Activated naive CD4-positive, alpha-beta T cell treated with anti-CD3 and anti-CD28 coated beads, Interleukin-2, amount 10 ng/mL, durations not matched to agents 7 days and 5 days (primary cell): ENCODE measurements at regions not wholly inside any gene's neighbourhood (a gene's known extent, or its start where the extent isn't known, plus 50 kb on each side); places are given as distances from the start of the nearest gene placed in this dataset.

Experiments used
- CTCF ChIA-PET: fragments of 350-600 bp; sonication (Branson Sonifier 250); formaldehyde crosslinking; loops from one replicate; lab custom pipeline; 2021; ENCODE audit warnings: antibody characterized with exemption; lab: Charles Lee
- DNase-seq: peaks from one replicate; pipeline ENCODE4 v3.0.0-alpha.2; 2020
- H3K27ac Mint-ChIP-seq: one replicate; pipeline ENCODE4 v1.8.0; 2021; ENCODE audit warnings: mild to moderate bottlenecking, moderate library complexity, mixed read lengths
- H3K27me3 Mint-ChIP-seq: one replicate; pipeline ENCODE4 v1.8.0; 2021; ENCODE audit warnings: mild to moderate bottlenecking, mixed read lengths
- H3K36me3 Mint-ChIP-seq: one replicate; pipeline ENCODE4 v1.8.0; 2021; ENCODE audit warnings: mixed read lengths
- H3K4me1 Mint-ChIP-seq: one replicate; pipeline ENCODE4 v1.8.0; 2021; ENCODE audit warnings: mixed read lengths
- H3K4me3 Mint-ChIP-seq: one replicate; pipeline ENCODE4 v1.8.0; 2021; ENCODE audit warnings: mild to moderate bottlenecking, moderate library complexity, mixed read lengths
- H3K9me3 Mint-ChIP-seq: one replicate; pipeline ENCODE4 v1.8.0; 2021; ENCODE audit warnings: mixed read lengths

DNA sequence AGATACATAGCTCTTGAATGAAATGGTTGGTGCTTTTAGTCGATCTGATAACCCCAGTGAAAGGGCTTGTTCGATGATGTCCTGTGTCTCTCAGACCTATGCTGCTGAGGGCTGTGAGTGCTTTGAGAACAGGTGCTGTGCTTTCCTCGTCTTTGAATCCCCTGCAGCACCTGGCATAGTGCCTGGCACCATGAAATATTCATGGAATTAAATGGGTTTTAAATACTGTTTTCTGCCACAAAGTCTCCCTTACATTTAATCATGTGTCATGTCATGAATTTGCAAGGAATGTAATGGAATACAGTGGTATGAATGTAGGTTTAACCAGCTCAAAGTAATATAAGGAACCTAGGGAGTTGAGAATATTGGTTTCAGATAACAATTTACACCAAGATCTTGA lies 220.5 kb upstream of the PRICKLE1 start:
- H3K36me3 Mint-ChIP-seq = no peaks in the 10 kb centered on the region
- no peaks in the 10 kb centered on the region for H3K27me3 Mint-ChIP-seq
- no peaks in the 10 kb centered on the region for H3K4me1 Mint-ChIP-seq
- H3K27ac Mint-ChIP-seq = no peak overlapping the region
- H3K9me3 Mint-ChIP-seq = no peaks in the 10 kb centered on the region
- CTCF ChIA-PET = no interaction called here
- DNase-seq = no peak
- no peak overlapping the region for H3K4me3 Mint-ChIP-seq

DNA sequence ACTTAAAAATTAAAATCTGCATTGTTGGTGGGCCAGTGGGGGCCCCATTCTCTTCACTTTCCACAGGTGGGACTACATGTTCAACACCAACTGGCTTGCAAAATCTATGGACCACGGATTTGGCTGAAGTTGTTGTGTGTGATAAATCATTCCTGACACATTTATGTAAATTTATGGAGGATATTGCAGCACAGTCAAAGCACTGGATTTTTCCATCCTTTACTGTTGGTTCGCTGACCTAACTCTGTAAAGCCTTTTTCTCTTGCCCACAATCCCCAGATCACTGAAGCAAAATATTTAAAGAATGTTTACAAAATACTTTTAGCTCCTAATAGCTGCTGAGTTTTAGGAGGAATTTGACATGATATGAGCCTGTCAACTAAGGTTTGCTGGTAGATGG lies 219.7 kb upstream of the PRICKLE1 start:
- H3K36me3 Mint-ChIP-seq = no peaks in the 10 kb centered on the region
- no peak for DNase-seq
- H3K27me3 Mint-ChIP-seq = no peaks in the 10 kb centered on the region
- CTCF ChIA-PET = no interaction called here
- no peak overlapping the region for H3K27ac Mint-ChIP-seq
- H3K9me3 Mint-ChIP-seq = no peaks in the 10 kb centered on the region
- H3K4me1 Mint-ChIP-seq = no peaks in the 10 kb centered on the region
- H3K4me3 Mint-ChIP-seq = no peak overlapping the region

DNA sequence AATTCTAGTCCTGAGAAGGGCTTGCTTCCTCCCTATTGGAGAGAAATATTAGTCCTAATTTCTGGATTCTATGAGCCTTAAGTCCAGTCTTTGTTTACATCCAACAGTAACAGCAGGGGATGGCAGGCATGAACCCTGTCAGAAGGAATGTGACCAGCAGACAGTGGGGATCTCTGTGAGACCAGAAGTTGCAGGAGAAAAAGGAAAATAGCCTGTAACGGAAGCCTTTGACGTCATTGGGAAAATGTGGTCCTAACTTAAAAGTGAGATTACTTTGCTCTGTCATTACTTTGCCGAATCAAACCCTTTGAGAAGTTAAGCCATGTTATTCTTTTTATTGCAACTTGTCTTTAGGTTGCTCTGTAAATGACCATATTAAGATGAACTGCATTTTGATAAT lies 218.2 kb upstream of the PRICKLE1 start:
- no peaks in the 10 kb centered on the region for H3K9me3 Mint-ChIP-seq
- H3K4me3 Mint-ChIP-seq = no peak overlapping the region
- H3K4me1 Mint-ChIP-seq = no peaks in the 10 kb centered on the region
- DNase-seq = no peak
- CTCF ChIA-PET = no interaction called here
- no peaks in the 10 kb centered on the region for H3K36me3 Mint-ChIP-seq
- H3K27me3 Mint-ChIP-seq = no peaks in the 10 kb centered on the region
- no peak overlapping the region for H3K27ac Mint-ChIP-seq

DNA sequence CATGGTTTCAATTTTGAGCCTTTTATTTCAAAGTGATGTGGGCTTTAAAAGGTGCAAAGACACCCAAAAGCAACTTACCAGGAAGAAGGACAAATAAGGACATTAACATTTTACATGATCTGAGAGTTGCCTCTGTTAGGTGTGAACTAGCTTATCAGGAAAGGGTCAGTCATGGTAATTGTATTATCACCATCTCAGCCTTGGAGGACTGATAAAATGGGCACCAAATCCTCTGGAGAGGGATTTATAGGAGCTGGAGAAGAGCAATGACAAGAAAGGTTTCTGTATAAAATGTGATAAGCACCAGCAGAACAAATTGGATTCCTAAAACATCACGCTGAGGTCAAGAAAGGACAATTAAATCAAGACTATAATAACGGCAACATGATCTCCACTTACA lies 217.7 kb upstream of the PRICKLE1 start:
- CTCF ChIA-PET = no interaction called here
- no peak for DNase-seq
- Mint-ChIP-seq H3K4me3 (no peak overlapping the region), H3K4me1 (no peaks in the 10 kb centered on the region), H3K27me3 (no peaks in the 10 kb centered on the region), H3K36me3 (no peaks in the 10 kb centered on the region), H3K27ac (no peak overlapping the region), H3K9me3 (no peaks in the 10 kb centered on the region)

DNA sequence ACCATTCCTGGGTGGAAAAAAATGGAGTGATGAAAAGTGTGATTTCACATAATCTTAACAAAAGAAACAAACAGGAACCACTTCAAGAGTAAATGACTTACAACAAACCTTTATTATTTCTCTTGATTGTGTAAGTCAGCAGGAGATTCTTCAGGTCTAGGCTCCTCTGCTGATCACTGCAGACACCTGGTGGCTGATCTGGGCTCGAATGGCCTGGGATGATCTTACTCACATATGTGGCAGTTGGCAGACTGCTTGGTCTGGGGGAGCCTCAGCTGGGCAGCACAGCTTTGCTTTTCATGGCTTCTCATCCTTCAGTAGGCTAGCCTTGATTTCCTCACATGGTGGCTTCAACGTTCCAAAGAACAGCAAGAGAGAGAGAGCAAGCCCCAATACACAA lies 215.4 kb upstream of the PRICKLE1 start:
- Mint-ChIP-seq H3K9me3 (no peaks in the 10 kb centered on the region), H3K27me3 (no peaks in the 10 kb centered on the region), H3K27ac (no peak overlapping the region), H3K36me3 (no peaks in the 10 kb centered on the region), H3K4me1 (no peaks in the 10 kb centered on the region), H3K4me3 (no peak overlapping the region)
- no peak for DNase-seq
- CTCF ChIA-PET = no interaction called here

DNA sequence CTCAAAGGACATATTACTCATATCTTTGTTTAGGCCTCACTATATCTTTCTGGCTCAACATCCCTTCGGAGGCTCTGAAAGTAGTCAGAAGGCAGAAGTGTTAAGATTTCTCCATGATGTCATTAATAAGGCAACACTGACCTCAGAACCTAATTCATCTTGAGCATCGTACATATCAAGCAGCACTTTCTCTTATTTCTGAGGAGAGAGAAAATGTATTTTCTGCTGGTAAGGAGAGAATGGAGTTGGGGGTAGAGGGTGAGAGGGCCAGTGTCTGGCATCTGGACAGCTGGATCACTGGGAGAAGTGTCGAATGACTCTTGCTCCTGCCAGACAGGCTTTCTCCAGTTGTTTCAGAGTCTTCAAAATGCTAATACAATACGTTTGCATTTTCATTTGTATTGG lies 213.2 kb upstream of the PRICKLE1 start:
- CTCF ChIA-PET = interaction anchor here (1.6 kb wide), 1 partner anchor 11 kb away, joined by 3 read pairs; no protein-coding TSS in a partner anchor
- no peaks in the 10 kb centered on the region for H3K27me3 Mint-ChIP-seq
- H3K36me3 Mint-ChIP-seq = no peaks in the 10 kb centered on the region
- no peak overlapping the region for H3K4me3 Mint-ChIP-seq
- H3K4me1 Mint-ChIP-seq = no peaks in the 10 kb centered on the region
- no peak overlapping the region for H3K27ac Mint-ChIP-seq
- H3K9me3 Mint-ChIP-seq = no peaks in the 10 kb centered on the region
- no peak for DNase-seq

DNA sequence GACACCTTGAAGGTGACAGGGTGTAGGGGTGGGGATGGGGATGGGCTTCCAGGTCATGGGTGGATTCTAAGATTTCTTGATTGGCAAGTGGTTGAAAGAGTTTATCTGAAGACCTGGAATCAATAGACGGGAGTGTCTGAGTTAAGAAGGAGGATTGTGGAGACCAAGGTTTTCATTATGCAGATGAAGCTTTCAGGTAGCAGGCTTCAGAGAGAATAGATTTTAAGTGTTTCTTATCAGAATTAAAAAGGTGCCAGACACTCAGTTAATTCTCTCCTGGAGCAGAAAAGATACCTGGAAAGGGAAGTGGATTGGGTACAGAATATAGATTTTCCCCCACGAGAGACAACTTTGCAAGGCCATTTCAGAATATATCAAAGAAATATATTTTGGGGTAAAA lies 211.7 kb upstream of the PRICKLE1 start:
- Mint-ChIP-seq H3K9me3 (no peaks in the 10 kb centered on the region), H3K36me3 (no peaks in the 10 kb centered on the region), H3K27ac (no peak overlapping the region), H3K4me3 (no peak overlapping the region), H3K4me1 (no peaks in the 10 kb centered on the region), H3K27me3 (no peaks in the 10 kb centered on the region)
- CTCF ChIA-PET = no interaction called here
- DNase-seq = no peak

DNA sequence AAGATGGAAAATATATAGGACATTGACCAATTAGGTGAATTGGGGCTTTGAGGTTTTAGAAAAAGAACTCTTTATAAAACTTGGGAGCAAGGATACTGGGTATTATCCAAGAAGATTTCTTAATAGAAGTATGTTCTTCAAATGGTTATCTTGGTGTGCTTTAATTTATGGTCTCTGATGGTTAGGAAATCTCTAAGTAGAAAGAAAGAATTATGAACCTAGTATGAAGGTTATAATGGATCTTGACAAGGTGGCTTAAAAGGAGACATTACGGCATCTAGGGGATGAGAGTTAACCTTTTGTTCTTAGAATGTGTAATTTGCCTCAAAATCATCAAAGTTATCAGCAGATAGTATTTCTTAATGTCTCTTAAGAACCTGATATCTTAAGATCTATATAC lies 210.4 kb upstream of the PRICKLE1 start:
- H3K4me1 Mint-ChIP-seq = no peaks in the 10 kb centered on the region
- no peak overlapping the region for H3K27ac Mint-ChIP-seq
- no peaks in the 10 kb centered on the region for H3K9me3 Mint-ChIP-seq
- no peak for DNase-seq
- H3K27me3 Mint-ChIP-seq = no peaks in the 10 kb centered on the region
- H3K4me3 Mint-ChIP-seq = no peak overlapping the region
- H3K36me3 Mint-ChIP-seq = no peaks in the 10 kb centered on the region
- CTCF ChIA-PET = no interaction called here

DNA sequence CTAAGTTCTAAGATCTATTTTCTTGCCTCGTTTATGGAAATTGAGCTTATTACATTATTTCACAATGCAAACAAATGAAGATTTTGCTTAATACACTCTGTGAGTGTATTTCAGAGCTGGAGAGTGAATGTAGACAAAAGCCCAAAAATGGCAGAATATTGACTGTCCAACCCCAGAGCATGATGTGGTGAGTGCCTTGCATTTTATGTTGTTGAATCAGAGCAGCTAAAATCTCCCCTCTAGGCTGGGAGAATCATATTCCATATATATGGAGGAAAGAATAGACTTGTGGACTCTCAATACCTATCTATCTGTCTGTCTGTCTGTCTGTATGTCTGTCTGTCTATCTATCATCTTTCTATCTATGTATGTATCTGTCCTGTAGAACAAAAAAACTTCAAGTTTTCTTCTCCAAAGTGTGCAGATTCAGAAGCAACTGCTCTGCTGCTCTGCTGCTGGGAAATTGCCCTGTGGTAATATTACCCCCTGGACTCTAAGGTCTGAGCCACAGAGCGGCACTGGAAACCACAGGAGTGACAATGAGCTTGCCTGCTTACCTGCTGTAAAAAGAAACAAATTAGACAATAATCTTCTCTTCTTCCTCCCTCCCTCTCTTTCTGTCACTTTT lies 209.4 kb upstream of the PRICKLE1 start:
- CTCF ChIA-PET = no interaction called here
- H3K9me3 Mint-ChIP-seq = no peaks in the 10 kb centered on the region
- no peaks in the 10 kb centered on the region for H3K4me1 Mint-ChIP-seq
- H3K4me3 Mint-ChIP-seq = no peak overlapping the region
- H3K27ac Mint-ChIP-seq = no peak overlapping the region
- no peaks in the 10 kb centered on the region for H3K36me3 Mint-ChIP-seq
- H3K27me3 Mint-ChIP-seq = no peaks in the 10 kb centered on the region
- DNase-seq = no peak

DNA sequence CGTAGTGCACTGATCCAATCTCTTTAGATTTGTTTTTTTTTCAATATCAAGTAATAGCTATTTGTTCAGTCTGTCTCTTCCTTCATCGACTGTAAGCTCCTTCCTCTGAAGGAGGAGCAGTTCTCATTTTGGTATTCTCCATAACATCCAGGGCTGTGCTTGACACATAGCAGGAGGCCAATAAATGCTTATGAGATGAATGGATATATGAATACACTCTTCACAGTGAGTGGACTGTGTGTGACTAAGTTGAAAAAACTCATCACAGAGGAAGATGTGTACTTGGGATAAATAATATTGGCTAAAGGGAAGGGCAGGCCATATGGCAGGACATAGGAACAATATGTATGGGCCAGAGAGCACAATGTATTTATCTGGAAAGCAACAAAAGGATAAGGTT lies 205.3 kb upstream of the PRICKLE1 start:
- Mint-ChIP-seq H3K27ac (no peak overlapping the region), H3K9me3 (no peaks in the 10 kb centered on the region), H3K4me1 (no peaks in the 10 kb centered on the region), H3K36me3 (no peaks in the 10 kb centered on the region), H3K4me3 (no peak overlapping the region), H3K27me3 (no peaks in the 10 kb centered on the region)
- CTCF ChIA-PET = interaction anchor here (1.0 kb wide), 1 partner anchor 26 kb away, joined by 3 read pairs; no protein-coding TSS in a partner anchor
- no peak for DNase-seq

DNA sequence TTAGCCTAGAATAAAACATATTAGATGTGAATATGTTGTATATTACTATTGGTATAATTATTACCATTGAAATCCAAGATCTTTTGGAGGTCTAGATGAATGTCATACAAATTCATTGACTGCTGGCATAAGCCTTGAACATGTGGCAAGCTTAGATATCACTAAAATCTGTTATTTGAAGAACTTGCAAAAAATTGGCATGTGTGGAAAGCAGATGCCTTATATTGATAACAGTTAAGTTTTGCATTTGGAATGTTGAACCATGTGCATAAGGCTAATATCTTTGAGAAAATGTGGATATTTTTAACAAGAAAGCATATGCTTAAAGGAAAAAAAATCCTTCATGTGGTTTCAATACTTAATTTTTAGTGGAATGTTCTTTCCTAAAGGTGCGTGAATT lies 203.6 kb upstream of the PRICKLE1 start:
- Mint-ChIP-seq H3K9me3 (no peaks in the 10 kb centered on the region), H3K27ac (no peak overlapping the region), H3K4me3 (no peak overlapping the region), H3K27me3 (no peaks in the 10 kb centered on the region), H3K36me3 (no peaks in the 10 kb centered on the region), H3K4me1 (no peaks in the 10 kb centered on the region)
- CTCF ChIA-PET = no interaction called here
- DNase-seq = no peak

DNA sequence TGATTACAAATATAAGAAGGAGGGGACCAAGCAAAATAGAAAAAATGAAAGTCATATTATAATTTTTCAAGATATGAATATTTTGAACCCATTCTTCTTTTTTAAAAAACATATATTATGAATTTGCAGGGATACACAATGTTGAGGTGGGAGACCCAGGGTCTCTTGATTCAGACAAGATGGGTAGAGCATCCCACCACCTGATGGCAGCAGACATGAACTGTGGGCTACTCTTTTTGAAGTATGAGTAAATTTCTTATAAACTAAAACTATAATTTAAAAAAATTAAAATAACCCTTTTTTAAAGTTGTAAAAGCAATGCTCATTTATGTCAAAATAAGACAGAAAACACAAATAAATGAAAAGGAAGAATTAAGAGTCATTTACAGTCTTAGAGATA lies 202.7 kb upstream of the PRICKLE1 start:
- no peak overlapping the region for H3K4me3 Mint-ChIP-seq
- H3K27ac Mint-ChIP-seq = no peak overlapping the region
- no peaks in the 10 kb centered on the region for H3K9me3 Mint-ChIP-seq
- H3K27me3 Mint-ChIP-seq = no peaks in the 10 kb centered on the region
- CTCF ChIA-PET = no interaction called here
- DNase-seq = no peak
- H3K4me1 Mint-ChIP-seq = no peaks in the 10 kb centered on the region
- no peaks in the 10 kb centered on the region for H3K36me3 Mint-ChIP-seq

DNA sequence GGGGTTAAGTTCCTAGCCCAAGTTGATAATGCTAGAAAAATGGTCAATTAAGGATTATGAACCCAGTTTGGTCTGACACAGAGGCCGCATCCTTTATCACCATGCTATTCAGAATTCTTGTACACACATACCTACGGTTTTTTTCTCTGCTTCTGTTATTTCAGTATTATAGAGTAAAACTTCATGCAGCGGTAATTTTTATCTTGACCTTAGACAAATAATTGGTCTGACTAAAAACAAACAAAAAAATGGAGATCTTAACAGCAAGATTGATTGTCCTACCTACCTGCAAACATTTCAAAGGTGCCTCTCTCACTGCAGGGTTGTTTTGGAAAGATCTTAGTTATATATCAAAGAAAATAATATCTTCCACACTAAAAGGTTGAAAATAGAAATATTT lies 201.9 kb upstream of the PRICKLE1 start:
- H3K9me3 Mint-ChIP-seq = no peaks in the 10 kb centered on the region
- DNase-seq = no peak
- CTCF ChIA-PET = no interaction called here
- no peaks in the 10 kb centered on the region for H3K4me1 Mint-ChIP-seq
- no peak overlapping the region for H3K4me3 Mint-ChIP-seq
- no peak overlapping the region for H3K27ac Mint-ChIP-seq
- no peaks in the 10 kb centered on the region for H3K27me3 Mint-ChIP-seq
- H3K36me3 Mint-ChIP-seq = no peaks in the 10 kb centered on the region

DNA sequence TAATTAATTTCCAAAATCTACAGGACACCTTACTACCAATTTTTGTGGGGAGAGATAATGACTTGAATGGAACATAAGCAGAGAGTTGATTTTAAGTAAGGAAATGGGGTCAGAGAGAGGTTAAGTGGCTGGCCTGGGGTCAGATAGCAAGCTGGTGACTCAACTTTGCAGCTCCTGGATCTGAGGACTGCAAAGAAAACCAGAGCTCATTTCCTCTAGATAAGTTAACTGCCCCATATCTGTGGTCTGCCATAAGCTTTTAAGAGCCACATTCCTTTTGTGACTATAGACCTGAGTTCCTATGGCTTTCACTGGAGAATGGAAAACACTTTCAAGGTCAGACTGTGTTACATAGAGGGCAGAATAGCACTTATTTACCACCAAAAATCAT lies 201.2 kb upstream of the PRICKLE1 start:
- Mint-ChIP-seq H3K27ac (no peak overlapping the region), H3K4me3 (no peak overlapping the region), H3K36me3 (no peaks in the 10 kb centered on the region), H3K27me3 (no peaks in the 10 kb centered on the region), H3K4me1 (no peaks in the 10 kb centered on the region), H3K9me3 (no peaks in the 10 kb centered on the region)
- DNase-seq = no peak
- CTCF ChIA-PET = no interaction called here

DNA sequence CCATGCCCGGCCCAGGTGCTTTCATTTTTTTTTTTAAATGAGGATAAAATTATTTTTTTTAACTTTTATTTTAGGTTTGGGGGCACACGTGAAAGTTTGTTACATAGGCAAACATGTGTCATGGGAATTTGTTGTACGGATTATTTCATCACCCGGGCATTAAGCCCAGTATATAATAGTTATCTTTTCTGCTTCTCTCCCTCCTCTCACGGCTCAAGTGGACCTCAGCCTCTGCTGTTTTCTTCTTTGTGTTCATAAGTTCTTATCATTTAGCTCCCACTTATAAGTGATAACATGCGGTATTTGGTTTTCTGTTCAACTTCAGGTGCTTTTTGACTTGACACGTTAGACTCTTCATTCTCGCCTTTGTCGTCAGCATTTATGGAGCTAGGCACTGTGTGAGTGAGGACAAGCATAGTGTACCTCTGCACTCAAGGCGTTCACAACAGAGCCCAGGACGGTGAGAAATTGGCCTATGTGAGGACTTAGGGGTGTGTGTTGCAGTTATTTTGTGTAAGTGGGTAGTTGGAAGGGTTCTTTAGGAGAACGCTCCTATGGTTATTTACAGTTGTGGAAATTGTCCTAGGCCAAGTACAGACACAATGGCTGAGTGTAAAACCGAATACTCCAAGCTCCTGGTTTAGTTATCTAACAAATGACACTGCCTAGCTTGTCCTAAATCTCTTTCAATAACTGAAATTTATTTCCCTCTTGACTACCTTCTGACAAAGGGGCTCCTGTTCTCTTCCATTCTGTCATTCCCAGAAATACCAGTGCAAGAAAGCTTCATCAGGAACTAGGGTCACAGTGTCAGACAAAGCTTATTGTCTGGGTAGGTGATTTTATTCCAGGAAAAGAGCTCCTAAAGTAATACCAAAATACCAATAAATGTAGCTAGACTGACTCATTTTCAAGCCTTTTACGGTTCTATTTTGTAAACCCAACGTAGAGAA lies 200.5 kb upstream of the PRICKLE1 start:
- CTCF ChIA-PET = no interaction called here
- no peak overlapping the region for H3K27ac Mint-ChIP-seq
- no peak for DNase-seq
- H3K9me3 Mint-ChIP-seq = no peaks in the 10 kb centered on the region
- no peaks in the 10 kb centered on the region for H3K27me3 Mint-ChIP-seq
- H3K4me3 Mint-ChIP-seq = no peak overlapping the region
- H3K4me1 Mint-ChIP-seq = no peaks in the 10 kb centered on the region
- no peaks in the 10 kb centered on the region for H3K36me3 Mint-ChIP-seq
